Umbilical cord (tissue), 1 donor: ENCODE measurements at regions not wholly inside any gene's neighbourhood (a gene's known extent, or its start where the extent isn't known, plus 50 kb on each side); places are given as distances from the start of the nearest gene placed in this dataset.

ENCODE experiments used
- DNase-seq: peaks from one replicate; pipeline ENCODE4 v3.0.0-alpha.2; 2015; ENCODE audit warnings: low spot score

DNA sequence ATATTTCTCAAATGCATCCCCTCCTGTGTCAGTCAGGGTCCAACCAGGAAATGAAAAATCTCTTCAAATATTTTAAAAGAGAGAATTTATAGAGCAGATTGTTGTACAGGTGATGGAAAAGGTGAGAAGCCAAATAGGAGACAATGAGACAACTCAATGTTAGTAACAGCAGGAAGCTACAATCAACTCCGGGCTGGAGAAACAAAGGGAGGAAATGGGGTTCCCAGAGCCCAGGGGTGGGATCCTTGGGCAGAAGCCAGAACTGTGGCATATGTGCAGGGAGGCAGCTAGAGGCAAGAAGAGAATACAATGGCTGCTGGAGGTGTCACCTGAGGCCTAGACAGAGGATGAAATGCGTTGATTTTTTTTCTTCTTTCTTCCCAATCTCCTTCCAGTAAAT, 361.8 kb upstream of the ACTBL2 start:
- DNase-seq = no peak

DNA sequence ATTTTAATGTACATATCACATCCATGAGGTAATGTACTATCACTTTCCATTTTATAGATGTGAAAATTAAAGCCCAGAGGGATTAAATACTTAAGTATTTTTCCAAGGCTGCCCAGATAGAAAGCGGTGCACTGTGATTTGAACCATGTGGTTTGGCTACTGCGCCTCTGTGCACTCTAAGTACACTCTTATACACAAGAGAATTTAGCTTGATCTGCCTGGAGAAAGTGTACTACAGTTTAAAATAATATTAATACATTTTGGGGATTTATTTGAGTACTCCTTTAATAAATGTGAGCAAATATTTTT, 360.4 kb upstream of the ACTBL2 start:
- DNase-seq = no peak

DNA sequence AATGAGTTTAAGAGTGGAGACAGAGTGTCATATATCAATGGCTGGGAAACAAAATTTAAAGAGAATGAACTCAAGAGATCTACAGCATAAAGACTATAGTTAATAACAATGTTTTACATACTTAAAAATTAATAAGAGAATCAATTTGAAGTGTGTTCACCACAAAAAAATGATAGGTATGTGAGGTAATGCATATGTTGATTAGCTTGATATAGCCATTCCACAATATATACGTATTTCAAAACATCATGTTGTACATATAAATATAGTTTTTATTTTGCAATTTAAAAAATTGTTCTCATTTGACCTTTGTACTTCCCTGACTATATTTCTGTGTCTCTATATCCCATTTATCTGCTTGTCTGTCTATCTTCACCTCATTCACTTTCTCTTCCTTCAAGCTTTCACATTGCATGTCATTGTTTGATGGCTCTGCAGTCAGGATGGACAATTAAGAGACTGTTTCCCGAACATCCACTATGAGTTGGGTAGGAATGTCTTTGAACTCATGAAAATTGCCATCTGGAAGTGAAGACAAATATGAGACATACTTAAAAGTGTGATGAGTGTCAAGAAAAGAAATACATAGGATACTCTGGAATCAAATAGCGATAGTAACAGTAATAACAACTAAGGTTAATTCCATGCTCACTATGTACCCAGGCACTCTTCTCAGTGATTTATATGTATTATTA, 359.9 kb upstream of the ACTBL2 start:
- no peak for DNase-seq

DNA sequence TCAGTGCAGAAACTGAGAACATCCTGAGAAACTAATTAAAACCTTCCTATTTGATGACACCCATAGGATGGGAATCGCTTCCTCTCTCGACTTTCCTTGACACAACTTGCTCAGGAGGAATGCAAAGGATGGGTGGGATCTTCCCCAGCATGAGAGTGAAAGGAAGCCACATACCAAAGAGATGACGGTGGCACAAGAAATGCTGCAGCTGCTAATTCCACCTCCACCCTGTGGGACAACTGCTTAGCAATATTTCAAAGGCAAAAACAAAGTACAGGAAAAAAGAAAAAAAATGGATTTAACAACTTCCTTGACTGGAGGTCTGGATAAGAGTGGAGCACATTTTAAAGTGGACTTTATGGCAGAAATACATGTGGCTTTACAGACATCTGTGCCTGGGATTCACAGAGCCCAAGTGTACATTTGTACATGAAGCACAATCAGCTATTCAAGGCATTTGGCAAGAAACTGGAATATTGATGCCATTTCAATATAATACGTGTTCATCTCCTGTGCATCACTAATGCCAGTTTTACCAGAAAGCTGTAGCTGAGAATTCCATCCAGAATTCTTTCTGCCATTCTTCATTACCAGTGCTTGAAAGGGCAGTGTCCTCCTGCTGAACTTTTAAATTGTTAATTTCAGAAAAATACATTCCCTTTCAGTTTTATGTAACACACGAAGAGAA, 359.2 kb upstream of the ACTBL2 start:
- DNase-seq = peak; percentile 92

DNA sequence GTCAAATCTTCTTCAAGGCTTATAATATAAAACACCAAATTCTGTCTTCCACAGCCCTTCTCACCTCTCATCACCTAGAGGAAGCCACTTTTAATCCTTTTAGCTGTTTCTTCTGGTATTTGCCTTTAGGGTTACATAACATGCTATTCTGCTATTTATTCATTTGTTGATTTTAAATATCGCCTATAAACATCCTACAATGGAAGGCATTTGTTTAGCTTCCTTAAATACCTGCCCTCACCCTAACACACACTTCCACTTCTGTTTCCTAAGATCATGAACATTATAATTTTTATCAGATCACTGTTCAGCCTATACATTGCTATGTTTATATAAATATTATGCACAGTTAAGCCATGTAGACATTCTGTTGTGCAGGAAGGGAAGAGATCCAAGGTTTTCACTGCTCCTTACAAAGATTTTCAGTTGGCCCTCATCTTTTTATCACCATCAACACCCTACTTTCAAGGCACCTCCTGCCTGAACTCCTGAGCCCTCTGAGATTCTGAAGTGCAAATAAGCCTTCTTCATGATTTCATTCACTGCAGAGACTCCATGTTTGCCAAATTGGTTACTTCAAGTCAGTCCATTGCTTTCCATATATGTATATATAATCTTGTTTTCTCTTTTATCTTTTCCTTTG, 356.9 kb upstream of the ACTBL2 start:
- DNase-seq = no peak

DNA sequence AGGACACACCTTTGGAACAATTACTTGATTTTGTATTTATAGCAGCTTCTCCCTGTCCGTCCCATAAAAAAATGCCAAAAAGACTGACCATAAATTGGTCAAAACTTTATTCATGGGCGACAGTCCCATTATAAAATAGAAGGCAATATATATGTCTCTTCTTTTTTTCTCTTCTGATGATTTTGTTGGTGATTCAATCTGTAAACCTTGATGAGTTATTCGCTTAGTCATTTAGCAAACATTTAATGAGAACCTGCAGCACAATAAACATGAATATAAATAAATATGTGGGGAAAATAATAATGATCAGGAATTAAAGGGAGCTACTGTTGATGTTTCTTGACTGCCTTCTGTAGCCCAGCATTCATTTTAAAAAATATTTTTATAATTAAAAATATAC, 356.4 kb upstream of the ACTBL2 start:
- no peak for DNase-seq

DNA sequence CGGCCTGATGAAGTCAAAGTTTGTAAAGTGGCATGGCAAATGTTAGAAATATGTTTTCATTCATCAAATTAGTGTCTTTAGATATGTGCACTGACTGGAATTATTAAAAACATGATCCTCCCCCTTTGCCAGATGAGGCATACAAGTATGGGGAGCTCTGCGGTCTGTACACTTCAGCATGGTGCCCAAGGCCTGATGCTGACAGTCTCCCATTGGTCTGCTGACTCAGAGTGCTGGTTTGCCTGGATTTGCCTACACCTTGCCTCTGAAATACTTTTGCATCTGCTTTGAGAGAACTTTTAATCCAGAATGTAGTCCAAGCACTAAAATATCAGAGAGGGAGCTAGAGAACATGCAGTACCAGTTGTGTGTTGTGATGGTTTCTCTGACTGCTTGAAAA, 354.3 kb upstream of the ACTBL2 start:
- no peak for DNase-seq

DNA sequence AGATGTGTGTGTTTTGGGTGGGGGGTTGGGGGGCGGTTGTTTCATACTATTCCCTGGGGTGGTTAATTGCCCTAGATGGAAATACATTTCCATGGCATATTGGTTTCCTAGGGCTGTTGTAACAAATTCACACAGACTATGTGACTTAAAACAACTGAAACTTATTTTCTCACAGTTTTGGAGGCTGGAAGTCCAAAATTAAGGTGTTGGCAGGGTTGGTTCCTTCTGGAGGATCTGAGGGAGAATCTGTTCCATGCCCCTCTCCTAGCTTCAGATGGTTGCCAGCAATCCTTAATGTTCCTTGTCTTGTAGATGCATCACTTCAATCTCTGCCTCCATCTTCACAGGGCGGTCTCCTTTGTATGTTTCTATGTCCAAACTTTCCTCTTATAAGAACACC, 353.7 kb upstream of the ACTBL2 start:
- DNase-seq = no peak

DNA sequence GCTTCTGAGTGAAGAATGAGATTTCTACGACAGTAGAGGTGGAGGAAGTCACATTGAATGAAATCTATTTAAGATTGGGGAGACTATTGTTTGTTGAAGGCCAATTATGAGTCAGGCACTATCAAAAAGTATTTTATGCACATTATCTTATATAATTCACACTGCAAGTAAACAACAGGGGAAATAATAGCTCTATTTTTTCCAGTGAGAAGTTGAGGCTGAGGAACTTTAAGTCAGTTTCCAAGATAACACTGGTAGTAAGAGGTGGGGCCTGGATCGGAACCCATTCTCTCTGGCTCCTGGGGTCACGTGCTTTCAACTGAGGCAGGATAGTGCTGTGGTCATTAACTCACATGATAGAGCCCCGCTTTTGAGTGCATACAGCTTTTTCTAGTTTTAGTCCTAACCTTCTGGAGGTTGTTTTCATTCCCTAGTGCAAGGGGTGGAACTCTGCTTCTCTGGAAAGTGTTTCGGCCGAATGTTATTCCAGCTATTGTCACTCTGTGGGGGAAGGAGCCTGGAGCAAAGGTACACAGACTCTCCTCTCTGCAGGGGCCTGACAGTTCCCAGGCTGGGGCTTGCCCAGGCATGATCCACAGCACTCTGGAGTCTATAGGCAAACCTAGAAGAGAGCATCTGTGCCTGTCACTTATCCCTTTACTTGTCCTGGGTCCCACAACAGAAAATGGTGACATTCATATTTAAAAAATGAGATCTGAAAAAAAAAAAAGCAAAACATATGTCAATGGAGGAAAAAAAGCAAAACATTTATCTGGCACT, 352.4 kb upstream of the ACTBL2 start:
- peak; percentile 61 for DNase-seq

DNA sequence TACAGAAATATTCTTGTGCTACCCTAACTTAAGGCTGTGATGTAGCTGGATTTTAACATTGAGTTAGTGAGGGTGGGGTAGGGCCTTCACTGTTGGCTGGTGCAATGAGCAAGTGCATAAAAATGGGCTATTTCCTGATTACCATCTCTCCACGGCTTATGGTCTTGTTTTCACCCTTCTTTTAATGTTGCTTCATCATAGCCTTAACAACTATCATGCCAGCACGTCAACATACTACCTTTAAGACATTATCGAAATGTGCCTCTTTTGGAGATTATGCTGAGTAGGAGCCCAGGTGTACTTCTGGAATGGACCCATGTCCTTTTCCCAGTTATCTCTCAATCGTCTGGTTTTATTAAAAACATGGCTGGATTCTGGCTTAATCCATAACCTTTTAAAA, 350.9 kb upstream of the ACTBL2 start:
- DNase-seq = no peak

DNA sequence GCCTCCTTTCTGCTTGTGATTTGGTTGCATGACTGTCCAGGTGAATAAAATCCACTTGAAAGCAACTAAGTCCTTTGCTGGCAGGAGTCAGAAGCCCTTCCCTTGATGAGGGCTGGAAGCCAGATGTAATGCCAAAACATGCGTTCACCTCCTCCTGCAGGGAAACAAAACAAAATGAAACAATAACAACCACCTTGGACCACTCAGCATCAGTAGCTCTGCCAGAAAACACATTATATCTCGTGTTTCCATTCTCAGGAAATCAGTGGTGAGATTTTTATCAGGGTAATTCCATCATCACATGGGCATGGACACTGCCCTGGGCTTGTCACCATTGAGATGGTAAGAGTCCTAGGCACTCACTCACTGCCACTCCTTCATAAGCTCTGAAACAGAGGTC, 350.3 kb upstream of the ACTBL2 start:
- DNase-seq = no peak

DNA sequence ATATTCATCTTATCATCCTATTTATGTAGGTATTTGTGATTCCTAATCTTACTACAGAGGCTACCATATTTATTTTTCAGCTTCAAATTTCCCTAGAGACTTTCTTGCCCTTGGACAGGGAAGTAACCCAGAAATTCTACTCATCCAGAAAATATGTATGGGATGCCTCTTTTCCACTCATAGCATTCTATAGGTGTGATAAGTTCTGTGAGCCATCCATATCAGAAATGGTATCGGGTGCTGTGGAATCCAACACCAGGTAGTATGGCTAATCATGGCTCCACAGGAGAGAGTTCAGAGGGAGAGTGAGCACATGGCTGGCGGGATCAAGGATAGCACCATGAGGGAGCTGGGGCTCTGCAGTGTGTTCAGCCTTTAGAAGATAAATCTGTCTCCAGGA, 349.3 kb upstream of the ACTBL2 start:
- DNase-seq = no peak

DNA sequence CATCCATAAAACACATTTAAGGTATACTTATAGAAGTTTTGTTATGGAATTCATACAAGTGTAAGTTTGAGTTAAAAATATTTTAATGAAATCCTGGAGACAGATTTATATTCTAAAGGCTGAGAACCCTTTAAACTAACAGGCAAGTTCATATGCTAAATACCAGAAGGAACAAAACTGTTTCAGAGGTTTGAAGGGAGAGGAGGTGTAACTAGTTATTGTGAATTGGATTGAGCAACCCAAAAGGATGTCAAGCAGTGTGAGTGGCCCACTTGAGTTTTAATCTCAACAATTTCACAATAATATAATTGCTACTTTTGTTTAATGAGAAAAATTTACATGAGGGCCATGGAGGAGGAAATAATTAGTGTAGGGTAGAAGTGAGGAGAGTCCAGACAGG, 348.5 kb upstream of the ACTBL2 start:
- no peak for DNase-seq

DNA sequence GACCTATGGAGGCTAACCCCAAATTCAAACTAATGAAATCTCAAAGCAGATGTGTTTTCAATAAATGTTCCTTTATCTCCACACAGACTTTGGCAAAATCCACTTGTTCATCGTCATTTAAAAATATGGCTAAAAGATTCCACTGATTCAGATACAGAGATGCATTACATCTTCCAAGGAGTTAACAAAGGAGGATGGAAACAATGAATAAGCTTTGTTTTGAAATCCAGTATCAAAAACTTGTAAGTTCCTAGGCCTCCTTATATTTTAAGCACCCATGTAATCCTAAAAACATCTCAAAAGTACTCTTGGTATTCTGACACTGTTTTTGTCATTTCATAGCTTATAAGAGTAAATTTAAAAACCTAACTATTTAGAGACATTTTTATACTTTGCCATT, 345.6 kb upstream of the ACTBL2 start:
- DNase-seq = no peak

DNA sequence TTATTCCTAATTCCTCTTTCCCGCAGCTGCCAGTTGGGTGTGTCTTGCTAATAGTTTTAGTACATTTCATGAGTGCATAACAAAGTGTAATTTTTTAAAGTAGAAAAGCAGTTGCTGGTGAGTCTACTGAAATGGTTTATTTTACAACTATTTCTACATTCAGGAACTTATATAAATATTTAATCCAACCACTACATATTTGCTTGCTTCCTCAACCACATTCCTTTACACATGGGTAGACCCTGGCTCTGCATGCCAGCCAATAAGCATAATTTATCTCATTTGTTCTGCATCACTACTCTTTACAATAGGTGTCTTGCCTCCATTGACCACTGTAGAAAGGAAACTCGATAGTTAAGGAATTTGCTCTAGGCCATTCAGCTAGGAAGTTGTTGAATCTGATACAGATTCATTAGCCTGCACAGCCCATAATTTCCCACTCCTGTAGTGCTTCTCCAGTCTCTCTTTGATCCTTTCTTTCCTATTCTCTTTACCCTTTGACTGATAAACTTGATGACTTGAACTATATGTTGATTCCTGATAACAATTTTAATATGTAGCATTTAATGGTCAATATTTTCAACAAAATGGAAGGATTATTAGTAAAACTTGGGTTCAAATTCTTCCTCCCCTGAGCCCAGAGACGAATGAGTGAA, 342.5 kb upstream of the ACTBL2 start:
- peak; percentile 7 for DNase-seq

DNA sequence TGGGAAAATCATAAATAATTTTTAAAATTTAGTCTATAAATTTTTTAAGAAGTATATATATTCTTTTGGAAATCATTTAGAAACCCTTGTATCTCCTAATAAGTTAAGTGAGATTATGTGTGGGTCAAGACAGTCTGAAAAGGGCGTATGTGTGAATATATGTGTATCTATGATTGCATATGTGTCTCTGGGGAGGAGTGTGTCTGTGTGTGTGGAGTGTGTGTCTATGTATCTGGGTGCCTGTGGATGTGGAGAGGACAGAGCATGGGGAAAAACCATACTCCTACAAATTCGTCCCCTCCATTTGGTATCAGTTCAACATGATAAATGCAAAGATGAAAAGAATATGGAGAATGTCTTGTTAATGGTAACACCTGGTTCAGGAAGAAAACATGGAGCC, 342.0 kb upstream of the ACTBL2 start:
- no peak for DNase-seq

DNA sequence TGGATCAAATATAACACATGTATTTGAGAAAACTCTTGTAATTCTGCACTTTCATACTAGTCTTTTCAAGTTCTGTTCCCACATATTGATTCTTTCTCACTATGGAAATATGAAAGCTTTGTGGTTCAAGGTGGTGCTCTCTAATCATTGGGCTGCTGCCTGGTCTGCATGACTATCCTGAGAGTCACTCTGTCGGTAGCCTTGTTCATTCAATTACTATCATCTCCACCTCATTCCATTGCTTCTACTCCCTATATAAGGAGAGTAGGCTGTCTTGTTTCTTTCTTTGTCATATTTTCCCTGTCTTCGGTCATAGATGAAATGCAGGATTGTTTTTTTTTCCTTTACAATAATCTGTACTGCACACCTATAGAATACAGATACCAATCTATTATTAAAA, 341.4 kb upstream of the ACTBL2 start:
- no peak for DNase-seq

DNA sequence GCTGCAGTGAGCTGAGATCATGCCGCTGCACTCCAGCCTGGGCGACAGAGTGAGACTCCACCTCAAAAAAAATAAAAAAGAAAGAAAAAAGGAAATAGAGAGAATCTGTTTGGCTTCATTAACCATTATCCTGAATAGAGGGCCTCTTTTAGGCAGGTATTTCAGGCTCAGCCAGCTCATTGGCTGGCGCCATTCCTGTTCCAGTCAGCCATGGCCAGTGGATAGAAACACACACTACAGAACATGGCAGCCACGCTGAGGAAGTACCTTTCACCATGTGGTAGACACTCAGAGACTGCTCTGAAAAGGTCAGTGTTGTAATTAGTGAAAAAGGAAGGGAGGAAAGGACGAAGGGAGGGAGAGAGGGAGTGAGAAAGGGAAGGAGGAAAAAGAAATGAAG, 340.0 kb upstream of the ACTBL2 start:
- no peak for DNase-seq

DNA sequence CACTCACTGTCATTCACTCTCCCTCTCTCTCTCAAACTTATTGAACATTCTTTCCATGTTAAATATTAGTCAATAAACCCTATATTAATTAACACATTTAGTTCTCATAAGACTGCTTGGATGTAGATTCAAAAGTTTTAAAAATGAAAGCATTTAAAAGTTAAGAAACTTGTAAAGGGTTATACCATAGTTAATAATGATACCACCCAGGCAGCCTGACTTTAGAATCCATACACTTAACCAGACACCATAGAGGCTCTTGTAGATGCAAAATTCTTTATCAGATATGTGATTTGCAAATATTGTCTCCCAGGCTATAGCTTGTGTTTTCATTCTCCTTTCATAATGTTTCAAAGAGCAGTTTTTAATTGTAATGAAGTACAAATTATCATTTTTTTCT, 335.8 kb upstream of the ACTBL2 start:
- no peak for DNase-seq

DNA sequence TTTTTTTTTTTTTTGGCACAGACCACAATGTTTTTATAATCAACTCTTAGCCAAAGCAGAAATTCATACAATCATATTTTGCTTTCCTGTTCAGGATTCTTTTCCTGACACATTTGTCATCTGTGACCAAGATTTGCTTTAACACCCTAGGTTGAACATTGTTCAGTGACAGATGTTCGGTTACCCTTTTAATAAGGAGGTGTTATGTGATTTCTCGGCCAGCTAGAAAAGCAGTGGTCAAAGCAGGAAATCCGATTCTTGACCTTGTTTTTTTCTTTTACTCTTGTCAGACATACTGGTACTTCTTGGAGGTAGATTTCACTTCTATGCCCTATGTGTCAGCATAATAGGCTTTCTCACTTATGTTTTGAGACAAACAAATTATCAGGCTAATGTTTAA, 335.3 kb upstream of the ACTBL2 start:
- DNase-seq = no peak

DNA sequence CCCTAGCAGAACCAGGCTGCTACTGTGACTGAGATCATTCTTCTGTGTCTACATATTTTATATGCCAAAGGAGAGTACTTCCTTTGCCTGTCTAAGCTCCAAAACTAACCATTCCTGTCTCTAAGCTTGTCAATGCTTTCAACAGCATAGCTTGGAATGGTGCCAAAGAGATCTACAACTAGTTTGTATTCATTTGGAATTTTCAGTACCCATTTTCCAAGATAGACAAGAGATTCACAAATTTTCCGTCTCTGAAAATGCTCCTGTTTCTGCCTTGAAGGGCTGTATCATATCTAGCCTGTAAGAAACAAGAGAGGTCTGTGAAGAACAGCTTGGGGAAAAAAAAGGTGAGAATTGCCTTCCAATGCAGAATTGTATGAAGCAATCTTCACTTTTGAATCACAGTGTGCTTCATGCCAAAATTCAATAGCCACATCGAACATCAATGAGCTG, 334.4 kb upstream of the ACTBL2 start:
- peak; percentile 75 for DNase-seq

DNA sequence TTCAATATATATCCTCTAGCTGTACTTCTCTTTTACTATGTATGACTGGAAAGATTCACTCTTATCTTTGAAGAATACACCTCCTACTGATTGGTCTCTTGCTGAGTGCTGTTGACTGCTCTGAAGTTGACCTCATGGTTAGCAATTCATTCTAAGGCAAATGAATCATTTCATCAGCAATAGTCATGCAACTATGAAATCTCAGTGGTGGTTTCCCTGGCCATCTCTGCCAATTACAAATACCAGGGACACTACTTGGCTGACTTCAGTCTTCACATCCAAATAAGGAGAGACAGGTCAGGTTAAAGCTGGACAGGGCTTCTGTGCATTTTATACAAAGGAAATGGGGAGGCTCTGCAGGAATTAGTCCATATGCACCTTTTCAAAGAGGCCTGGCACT, 333.5 kb upstream of the ACTBL2 start:
- peak; percentile 36 for DNase-seq
